Adrenal gland (tissue), 9 donors: ENCODE measurements at regions not wholly inside any gene's neighbourhood (a gene's known extent, or its start where the extent isn't known, plus 50 kb on each side); places are given as distances from the start of the nearest gene placed in this dataset.

Experiments used
- DNase-seq, 7 donors: peaks; one replicate each; pipeline ENCODE4 v3.0.0-alpha.2; 2019 to 2020
- H3K27ac ChIP-seq, 5 donors: fragments of 200-600 bp; sonication (generic) in 4 of 5; 1 replicate in 3 of 5; 2 replicates in 2 of 5; pipeline versions ENCODE4 v1.5.1 to v1.8.0; 2016 to 2020; ENCODE audit warnings: mild to moderate bottlenecking in 1 of 5
- H3K27me3 ChIP-seq: fragments of 200-600 bp; 2 replicates; pipeline ENCODE4 v1.8.0; 2021
- H3K36me3 ChIP-seq, 2 donors: fragments of 200-600 bp; replicated peaks in 1 of 2; 1 replicate in 1 of 2; 2 replicates in 1 of 2; pipeline versions ENCODE4 v1.5.1 to v1.8.0; 2018 to 2022
- H3K4me1 ChIP-seq, 2 donors: fragments of 200-600 bp; replicated peaks in 1 of 2; 1 replicate in 1 of 2; 2 replicates in 1 of 2; pipeline versions ENCODE4 v1.5.1 to v1.8.0; 2018 to 2021
- H3K4me3 ChIP-seq, 4 donors: fragments of 200-600 bp; sonication (generic) in 3 of 4; one replicate each; pipeline ENCODE4 v1.5.1; 2016 to 2018
- H3K9me3 ChIP-seq, 3 donors: fragments of 200-600 bp; sonication (generic) in 1 of 3; replicated peaks in 1 of 3; 1 replicate in 2 of 3; 2 replicates in 1 of 3; pipeline versions ENCODE4 v1.5.1 to v1.8.0; 2016 to 2021
- CTCF ChIP-seq, 6 experiments: fragments of 450-650 bp in 4 of 6; fragments of 200-600 bp in 2 of 6; sonication (generic) in 1 of 6; IDR thresholded peaks; 1 replicate in 5 of 6; 2 replicates in 1 of 6; pipeline versions ENCODE4 v1.5.1 to v1.8.0; 2016 to 2021; ENCODE audit warnings: antibody characterized with exemption in 6 of 6, mild to moderate bottlenecking in 2 of 6, moderate library complexity in 1 of 6
- POLR2A ChIP-seq, 2 donors: fragments of 450-650 bp; IDR thresholded peaks; one replicate each; pipeline ENCODE4 v1.6.1; 2017; ENCODE audit warnings: antibody characterized with exemption in 2 of 2, mild to moderate bottlenecking in 2 of 2, moderate library complexity in 1 of 2
- WGBS, 4 donors: extraction: QIAGEN DNeasy Blood & Tissue Kit in 2 of 4; methylation state at CpG; one replicate each; pipeline versions ENCODE4 v1.1.5 to v1.1.7; 2013 to 2017; 5-methylcytosine and 5-hydroxymethylcytosine counted together
- intact Hi-C, 2 donors: fragments of 100-400 bp; cut with DNase I; formaldehyde crosslinking; loops; one replicate each; pipeline versions ENCODE4 v1.14.1 to v1.15.0; 2022 to 2023
- small RNA-seq, 2 donors: library from RNA; depleted of rRNA; stranded (forward); fragments of <200 nt; gene quantifications; one replicate each; pipeline ENCODE3, GENCODE V24; 2016
- donor health status: healthy with polysubstance abuse.
- donor health status: Bipolar disorder and iron deficiency.
- donor health status: DM: yes; HTN: yes; CAD: no.
- donor health status: DM: no; HTN: no; CAD: no.
- donor health status: DM: no; HTN: no; CAD: no.

GRCh38 chr2:186429104-186429503, 57.0 kb upstream of the ZC3H15 start:
- no peak overlapping the region for H3K4me3 ChIP-seq
- H3K9me3 ChIP-seq = no peaks in the 10 kb centered on the region
- no peaks in the 10 kb centered on the region for H3K4me1 ChIP-seq
- DNase-seq = no peak
- TF ChIP-seq CTCF (IDR thresholded peaks at IDR 0.05) (no peak), POLR2A (IDR thresholded peaks at IDR 0.05) (no peak)
- no peaks in the 10 kb centered on the region for H3K36me3 ChIP-seq
- intact Hi-C loops = no loop called here
- no peaks in the 10 kb centered on the region for H3K27me3 ChIP-seq
- no peak overlapping the region for H3K27ac ChIP-seq

- H3K27me3 ChIP-seq = no peaks in the 10 kb centered on the region
- H3K27ac ChIP-seq = no peak overlapping the region
- DNase-seq = no peak
- intact Hi-C loops = no loop called here
- no peak for TF ChIP-seq CTCF (IDR thresholded peaks at IDR 0.05)
- TF ChIP-seq POLR2A (IDR thresholded peaks at IDR 0.05) = no peak
- no peaks in the 10 kb centered on the region for H3K4me1 ChIP-seq
- no peaks in the 10 kb centered on the region for H3K9me3 ChIP-seq
- 95 to 98% (median 95%) methylated on average over 6 of the region's 6 CpGs for WGBS, 4 donors
- H3K4me3 ChIP-seq = no peak overlapping the region
- no peaks in the 10 kb centered on the region for H3K36me3 ChIP-seq
Observed at GRCh38 chr2:186431306-186431705, 54.8 kb upstream of the ZC3H15 start.

- intact Hi-C loops = no loop called here
- H3K27me3 ChIP-seq = no peaks in the 10 kb centered on the region
- 82 to 97% (median 92%) methylated on average over 3 to 6 of the region's 6 CpGs for WGBS, 4 donors
- no peak for DNase-seq
- H3K36me3 ChIP-seq = no peaks in the 10 kb centered on the region
- no peaks in the 10 kb centered on the region for H3K4me1 ChIP-seq
- no peak overlapping the region for H3K27ac ChIP-seq
- no peaks in the 10 kb centered on the region for H3K9me3 ChIP-seq
- H3K4me3 ChIP-seq = no peak overlapping the region
- TF ChIP-seq CTCF (IDR thresholded peaks at IDR 0.05) (no peak), POLR2A (IDR thresholded peaks at IDR 0.05) (no peak)
Observed at GRCh38 chr2:186433040-186433439, 53.0 kb upstream of the ZC3H15 start.

GRCh38 chr2:186433777-186434432, 52.2 kb upstream of the ZC3H15 start:
- no peaks in the 10 kb centered on the region for H3K36me3 ChIP-seq
- H3K4me1 ChIP-seq = no peaks in the 10 kb centered on the region
- H3K27me3 ChIP-seq = no peaks in the 10 kb centered on the region
- no peak for DNase-seq
- intact Hi-C loops = no loop called here
- H3K4me3 ChIP-seq = no peak overlapping the region
- H3K27ac ChIP-seq = no peak overlapping the region
- 81 to 87% (median 86%) methylated on average over 7 of the region's 7 CpGs for WGBS, 4 donors
- H3K9me3 ChIP-seq = no peaks in the 10 kb centered on the region
- no peak for TF ChIP-seq POLR2A (IDR thresholded peaks at IDR 0.05)
- no peak for TF ChIP-seq CTCF (IDR thresholded peaks at IDR 0.05)

Small RNA genes in the stretch of these regions (small RNA-seq; reads per million reads assigned to genes)
- gene AC104058.1 = 0 reads per million in 2 donors
